GM12878 (cell line): ENCODE measurements at regions not wholly inside any gene's neighbourhood (a gene's known extent, or its start where the extent isn't known, plus 50 kb on each side); places are given as distances from the start of the nearest gene placed in this dataset.

Experiments
- GABPA ChIP-seq: IDR thresholded peaks from 2 replicates; pipeline ENCODE4 v1.6.1; 2014; ENCODE audit warnings: antibody characterized with exemption, low read depth, mild to moderate bottlenecking, inconsistent platforms
- TCF7 ChIP-seq: IDR thresholded peaks from 2 replicates; pipeline ENCODE4 v1.6.1; 2014; ENCODE audit warnings: antibody characterized with exemption, borderline replicate concordance

GRCh38 chr19:32240316-32240715, 105.1 kb upstream of the ZNF507 start:
- TF ChIP-seq GABPA (no peak), TCF7 (no peak)
